RWPE2 (cell line): ENCODE measurements at regions not wholly inside any gene's neighbourhood (a gene's known extent, or its start where the extent isn't known, plus 50 kb on each side); places are given as distances from the start of the nearest gene placed in this dataset.

Experiments used
- ATAC-seq: fragments of 200-7000 bp; cut with Tn5 transposase; 3 replicates; pipeline ENCODE4 v1.9.1; 2021; ENCODE audit warnings: low read depth
- DNase-seq: peaks from one replicate; pipeline ENCODE4 v3.0.0-alpha.2; 2020; ENCODE audit warnings: low spot score
- H3K27ac ChIP-seq: fragments of 450-650 bp; 2 replicates; pipeline ENCODE4 v1.5.1; 2017; ENCODE audit warnings: mild to moderate bottlenecking; ENCODE audit not compliant: poor library complexity, severe bottlenecking
- H3K27me3 ChIP-seq: fragments of 250-450 bp; sonication (Bioruptor Pico); 2 replicates; pipeline ENCODE4 v1.5.1; 2021; ENCODE audit warnings: mild to moderate bottlenecking, moderate library complexity; ENCODE audit not compliant: insufficient read depth, poor library complexity, severe bottlenecking
- H3K36me3 ChIP-seq: fragments of 250-450 bp; sonication (Bioruptor Pico); 2 replicates; pipeline ENCODE4 v1.5.1; 2020; ENCODE audit warnings: low read depth, mild to moderate bottlenecking, moderate library complexity
- H3K4me1 ChIP-seq: fragments of 250-450 bp; sonication (Bioruptor Pico); 2 replicates; pipeline ENCODE4 v1.5.1; 2021; ENCODE audit warnings: mild to moderate bottlenecking, moderate library complexity; ENCODE audit not compliant: insufficient read depth, poor library complexity, severe bottlenecking
- H3K4me3 ChIP-seq: fragments of 250-450 bp; sonication (Bioruptor Pico); 2 replicates; pipeline ENCODE4 v1.5.1; 2021; ENCODE audit warnings: mild to moderate bottlenecking, moderate library complexity; ENCODE audit not compliant: severe bottlenecking
- H3K9me3 ChIP-seq: fragments of 250-450 bp; sonication (Bioruptor Pico); 2 replicates; pipeline ENCODE4 v1.5.1; 2021; ENCODE audit warnings: mild to moderate bottlenecking, moderate library complexity; ENCODE audit not compliant: severe bottlenecking
- CTCF ChIP-seq: fragments of 450-650 bp; IDR thresholded peaks from one replicate; pipeline ENCODE4 v1.5.1; 2017; ENCODE audit warnings: mild to moderate bottlenecking, moderate library complexity; ENCODE audit not compliant: poor library complexity, severe bottlenecking

GRCh38 chr5:125526966-125527365 lies 780.5 kb upstream of the ZNF608 start:
- no peak for TF ChIP-seq CTCF
- no peaks in the 10 kb centered on the region for H3K4me1 ChIP-seq
- H3K27me3 ChIP-seq, result no peaks in the 10 kb centered on the region
- H3K27ac ChIP-seq, result no peak overlapping the region
- no peak overlapping the region for H3K4me3 ChIP-seq
- no peaks in the 10 kb centered on the region for H3K9me3 ChIP-seq
- ATAC-seq (no peak), DNase-seq (no peak)
- H3K36me3 ChIP-seq, result no peaks in the 10 kb centered on the region

GRCh38 chr5:125528881-125529280 lies 782.4 kb upstream of the ZNF608 start:
- no peaks in the 10 kb centered on the region for H3K9me3 ChIP-seq
- H3K36me3 ChIP-seq, result no peaks in the 10 kb centered on the region
- no peaks in the 10 kb centered on the region for H3K4me1 ChIP-seq
- TF ChIP-seq CTCF, result no peak
- H3K27me3 ChIP-seq, result no peaks in the 10 kb centered on the region
- H3K4me3 ChIP-seq, result no peak overlapping the region
- ATAC-seq (no peak), DNase-seq (no peak)
- H3K27ac ChIP-seq, result no peak overlapping the region

GRCh38 chr5:125530833-125531615 lies 784.6 kb upstream of the ZNF608 start:
- Histone ChIP-seq H3K27ac (no peak overlapping the region), H3K36me3 (no peaks in the 10 kb centered on the region), H3K4me3 (no peak overlapping the region), H3K4me1 (peaks cover 2% of the 10 kb centered on the region), H3K27me3 (no peaks in the 10 kb centered on the region), H3K9me3 (no peaks in the 10 kb centered on the region)
- ATAC-seq (no peak), DNase-seq (no peak)
- no peak for TF ChIP-seq CTCF

- no peak for DNase-seq
- Histone ChIP-seq H3K4me1 (peaks cover 11% of the 10 kb centered on the region), H3K4me3 (no peak overlapping the region), H3K9me3 (peaks cover 5% of the 10 kb centered on the region), H3K27ac (peak overlapping the region; percentile 64), H3K36me3 (no peaks in the 10 kb centered on the region), H3K27me3 (no peaks in the 10 kb centered on the region)
- no peak for TF ChIP-seq CTCF
- ATAC-seq, result no peak; the same call in 2 of the 3 replicates
Measured at GRCh38 chr5:125536095-125536494, 789.7 kb upstream of the ZNF608 start.

GRCh38 chr5:125536582-125536981 lies 790.1 kb upstream of the ZNF608 start:
- TF ChIP-seq CTCF, result no peak
- peaks cover 5% of the 10 kb centered on the region for H3K9me3 ChIP-seq
- no peak for DNase-seq
- peak; percentile 92 for ATAC-seq
- no peak overlapping the region for H3K4me3 ChIP-seq
- H3K36me3 ChIP-seq, result no peaks in the 10 kb centered on the region
- peaks cover 11% of the 10 kb centered on the region for H3K4me1 ChIP-seq
- peak overlapping the region; percentile 64 for H3K27ac ChIP-seq
- no peaks in the 10 kb centered on the region for H3K27me3 ChIP-seq
